Effector memory CD4-positive, alpha-beta T cell (primary cell): ENCODE measurements at regions not wholly inside any gene's neighbourhood (a gene's known extent, or its start where the extent isn't known, plus 50 kb on each side); places are given as distances from the start of the nearest gene placed in this dataset.

ENCODE experiments used
- DNase-seq, 3 donors: peaks; one replicate each; pipeline ENCODE4 v3.0.0-alpha.2; 2020
- H3K27ac ChIP-seq: 2 replicates; pipeline ENCODE4 v1.7.0; 2013; ENCODE audit warnings: mild to moderate bottlenecking, low read length, moderate library complexity; ENCODE audit not compliant: insufficient read depth, poor library complexity, severe bottlenecking
- H3K27me3 ChIP-seq: replicated peaks from 2 replicates; pipeline ENCODE4 v1.7.0; 2013; ENCODE audit warnings: mild to moderate bottlenecking, low read length; ENCODE audit not compliant: insufficient read depth, control insufficient read depth, poor library complexity, severe bottlenecking
- H3K36me3 ChIP-seq: 2 replicates; pipeline ENCODE4 v1.7.0; 2013; ENCODE audit warnings: mild to moderate bottlenecking, low read length, moderate library complexity; ENCODE audit not compliant: control insufficient read depth, insufficient read depth
- H3K4me1 ChIP-seq: 2 replicates; pipeline ENCODE4 v1.7.0; 2013; ENCODE audit warnings: low read length, mild to moderate bottlenecking; ENCODE audit not compliant: control insufficient read depth, insufficient read depth, poor library complexity, severe bottlenecking
- H3K4me3 ChIP-seq: 2 replicates; pipeline ENCODE4 v1.7.0; 2013; ENCODE audit warnings: low read length, low read depth, mild to moderate bottlenecking; ENCODE audit not compliant: insufficient read depth, poor library complexity, severe bottlenecking
- H3K9me3 ChIP-seq: 2 replicates; pipeline ENCODE4 v1.7.0; 2013; ENCODE audit warnings: mild to moderate bottlenecking, low read length, moderate library complexity; ENCODE audit not compliant: control insufficient read depth

- no peak for DNase-seq
- H3K27me3 ChIP-seq, result no peaks in the 10 kb centered on the region
- H3K27ac ChIP-seq, result no peak overlapping the region
- H3K4me3 ChIP-seq, result no peak overlapping the region
- H3K4me1 ChIP-seq, result peaks cover 47% of the 10 kb centered on the region
- H3K36me3 ChIP-seq, result no peaks in the 10 kb centered on the region
- no peaks in the 10 kb centered on the region for H3K9me3 ChIP-seq
Measured at GRCh38 chr1:116320874-116321273, 52.2 kb upstream of the ATP1A1 start.

DNA sequence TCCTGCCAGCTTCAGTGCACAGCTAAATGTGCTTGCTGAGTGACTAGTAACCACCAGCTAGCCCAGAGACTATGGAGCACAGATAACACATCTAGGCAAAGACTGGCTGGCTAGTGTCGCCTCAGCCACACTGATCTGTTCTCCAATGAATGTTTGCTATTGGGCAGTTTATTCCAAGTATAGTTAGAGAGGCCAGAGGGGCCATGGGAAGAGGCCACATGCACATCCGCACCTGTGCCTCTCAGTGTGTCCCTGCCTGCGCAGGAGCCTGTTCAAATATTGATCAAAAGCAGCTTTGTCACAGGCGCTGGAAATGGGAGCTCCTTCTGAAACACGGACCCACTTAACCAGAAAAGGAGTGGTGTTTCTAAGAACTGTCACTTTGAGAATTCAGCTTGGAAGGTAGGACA is 51.3 kb upstream of the ATP1A1 start:
- H3K4me1 ChIP-seq, result peaks cover 56% of the 10 kb centered on the region
- peak overlapping the region; percentile 36 for H3K27ac ChIP-seq
- H3K4me3 ChIP-seq, result peak overlapping the region; percentile 22
- H3K9me3 ChIP-seq, result no peaks in the 10 kb centered on the region
- no peak for DNase-seq
- H3K36me3 ChIP-seq, result no peaks in the 10 kb centered on the region
- no peaks in the 10 kb centered on the region for H3K27me3 ChIP-seq

DNA sequence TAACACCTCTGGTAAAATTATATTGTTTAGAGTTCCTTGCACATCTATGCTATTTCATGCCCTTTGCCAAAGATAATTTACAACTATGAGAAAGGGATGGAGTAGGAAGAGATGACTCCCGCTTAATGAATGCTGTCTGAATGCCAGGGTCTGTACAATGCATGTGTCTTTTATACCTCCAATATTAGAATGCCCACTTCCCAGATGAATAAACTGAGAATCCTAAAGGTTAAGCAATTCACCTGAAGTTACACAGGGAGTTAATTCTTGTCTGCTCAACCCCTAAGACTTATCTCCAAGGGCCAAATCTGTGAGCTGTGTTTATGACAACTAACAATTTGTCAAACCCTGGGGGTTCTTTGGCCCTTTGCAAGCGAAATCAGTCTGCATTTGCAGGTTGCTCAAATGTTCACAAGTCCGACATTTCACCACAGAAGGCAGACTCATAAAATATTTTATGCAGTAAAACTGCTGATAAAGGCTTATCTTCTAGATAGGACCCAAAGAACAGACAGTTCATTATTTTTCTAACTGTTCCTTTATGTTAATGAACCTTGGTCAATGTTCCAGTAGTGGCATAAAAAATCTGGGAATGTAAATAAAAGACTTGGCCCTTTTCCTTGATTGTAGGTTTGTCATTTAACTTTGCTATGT is 50.2 kb upstream of the ATP1A1 start:
- Histone ChIP-seq H3K27ac (peak overlapping the region; percentile 20), H3K27me3 (no peaks in the 10 kb centered on the region), H3K4me1 (peaks cover 66% of the 10 kb centered on the region), H3K9me3 (no peaks in the 10 kb centered on the region), H3K4me3 (no peak overlapping the region), H3K36me3 (no peaks in the 10 kb centered on the region)
- no peak for DNase-seq
